H1 (cell line): ENCODE measurements at regions not wholly inside any gene's neighbourhood (a gene's known extent, or its start where the extent isn't known, plus 50 kb on each side); places are given as distances from the start of the nearest gene placed in this dataset.

Source experiments
- CTCF ChIA-PET: fragments of 300-600 bp; sonication (Branson Sonifier 250); formaldehyde crosslinking; loops from one replicate; lab custom pipeline; 2021; ENCODE audit not compliant: partially characterized antibody; lab: Charles Lee
- POLR2A ChIA-PET: fragments of 300-600 bp; sonication (Branson Sonifier 250); formaldehyde crosslinking; loops from one replicate; lab custom pipeline; 2021; ENCODE audit warnings: inconsistent platforms; ENCODE audit not compliant: partially characterized antibody; lab: Charles Lee
- DNase-seq, 2 experiments: peaks; one replicate each; pipeline versions ENCODE4 v3.0.0 to v3.0.0-alpha.2; 2010 to 2022; ENCODE audit warnings: low spot score in 2 of 2, low read depth in 1 of 2, mixed read lengths in 1 of 2
- FAIRE-seq: peaks from 2 replicates; lab custom pipeline; 2011; peaks lifted over from hg19 to GRCh38; lab: Jason Lieb, UNC
- H2AFZ ChIP-seq: 2 replicates; pipeline ENCODE4 v1.8.1; 2012; ENCODE audit warnings: low read length, inconsistent platforms
- H2AK5ac ChIP-seq: 2 replicates; pipeline ENCODE4 v1.6.1; 2013; ENCODE audit warnings: low read depth, low read length
- H2BK120ac ChIP-seq: replicated peaks from 2 replicates; pipeline ENCODE3; 2013; ENCODE audit warnings: low read depth, low read length, inconsistent platforms
- H2BK12ac ChIP-seq: 2 replicates; pipeline ENCODE4 v1.6.1; 2013; ENCODE audit warnings: low read depth, low read length
- H2BK15ac ChIP-seq: 2 replicates; pipeline ENCODE4 v1.6.1; 2013; ENCODE audit warnings: low read length
- H2BK20ac ChIP-seq: 2 replicates; pipeline ENCODE4 v1.6.1; 2013; ENCODE audit warnings: low read length
- H2BK5ac ChIP-seq: 2 replicates; pipeline ENCODE4 v1.6.1; 2013; ENCODE audit warnings: low read depth, low read length
- H3K14ac ChIP-seq: 2 replicates; pipeline ENCODE4 v1.6.1; 2013; ENCODE audit warnings: inconsistent platforms; ENCODE audit not compliant: insufficient read length
- H3K18ac ChIP-seq: 2 replicates; pipeline ENCODE4 v1.6.1; 2013; ENCODE audit warnings: low read length; ENCODE audit errors: extremely low read depth
- H3K23ac ChIP-seq: 2 replicates; pipeline ENCODE4 v1.6.1; 2013; ENCODE audit warnings: inconsistent platforms; ENCODE audit not compliant: insufficient read length
- H3K23me2 ChIP-seq: 2 replicates; pipeline ENCODE4 v1.6.1; 2013; ENCODE audit warnings: low read depth, low read length
- H3K27ac ChIP-seq: 2 replicates; pipeline ENCODE4 v1.6.1; 2011; ENCODE audit warnings: low read depth, low read length, inconsistent platforms
- H3K27me3 ChIP-seq, 4 experiments: replicated peaks in 1 of 4; 1 replicate in 1 of 4; 2 replicates in 3 of 4; pipeline versions ENCODE4 v1.6.1 to v1.8.1; 2011 to 2013; ENCODE audit warnings: low read length in 3 of 4, mild to moderate bottlenecking in 3 of 4, inconsistent platforms in 2 of 4, mixed read lengths in 2 of 4, moderate library complexity in 1 of 4; ENCODE audit not compliant: control insufficient read depth in 3 of 4, insufficient read depth in 3 of 4; ENCODE audit errors: extremely low read depth in 1 of 4
- H3K36me3 ChIP-seq, 4 experiments: 2 replicates each; pipeline versions ENCODE4 v1.6.1 to v1.8.1; 2011 to 2013; ENCODE audit warnings: mild to moderate bottlenecking in 4 of 4, low read length in 3 of 4, moderate library complexity in 2 of 4, control low read depth in 1 of 4, inconsistent platforms in 1 of 4; ENCODE audit not compliant: insufficient read depth in 4 of 4, control insufficient read depth in 2 of 4
- H3K4ac ChIP-seq: replicated peaks from 2 replicates; pipeline ENCODE3; 2013; ENCODE audit warnings: low read length, low read depth, mixed read lengths, inconsistent platforms; ENCODE audit not compliant: insufficient read length
- H3K4me1 ChIP-seq, 4 experiments: replicated peaks in 1 of 4; 1 replicate in 1 of 4; 2 replicates in 3 of 4; pipeline versions ENCODE4 v1.6.1 to v1.8.1; 2011 to 2013; ENCODE audit warnings: low read length in 3 of 4, inconsistent platforms in 2 of 4, mixed read lengths in 1 of 4; ENCODE audit not compliant: insufficient read depth in 4 of 4, control insufficient read depth in 3 of 4
- H3K4me2 ChIP-seq, 2 experiments: 2 replicates each; pipeline versions ENCODE4 v1.6.1 to v1.8.1; 2011 to 2013; ENCODE audit warnings: low read depth in 2 of 2, low read length in 2 of 2, control low read depth in 1 of 2, inconsistent platforms in 1 of 2, mild to moderate bottlenecking in 1 of 2; ENCODE audit not compliant: insufficient read depth in 1 of 2
- H3K4me3 ChIP-seq, 4 experiments: fragments of 200-600, 300-600 bp in 1 of 4; sonication (generic), shearing (Covaris generic), sonication (Bioruptor Twin) in 1 of 4; 2 replicates each; pipeline versions ENCODE4 v1.5.1 to v1.8.1; 2011 to 2016; ENCODE audit warnings: low read length in 4 of 4, low read depth in 3 of 4, control low read depth in 2 of 4, inconsistent platforms in 2 of 4, mild to moderate bottlenecking in 2 of 4, mixed read lengths in 1 of 4, moderate library complexity in 1 of 4; ENCODE audit not compliant: insufficient read depth in 2 of 4; ENCODE audit errors: extremely low read depth in 1 of 4
- H3K56ac ChIP-seq: replicated peaks from 2 replicates; pipeline ENCODE3; 2013; ENCODE audit warnings: low read depth, mild to moderate bottlenecking, mixed read lengths, low read length, inconsistent platforms; ENCODE audit not compliant: insufficient read length
- H3K79me1 ChIP-seq: 2 replicates; pipeline ENCODE4 v1.6.1; 2013; ENCODE audit warnings: low read depth, low read length, control low read depth
- H3K79me2 ChIP-seq, 2 experiments: 2 replicates each; pipeline versions ENCODE4 v1.6.1 to v1.8.1; 2012 to 2013; ENCODE audit warnings: low read length in 2 of 2, mild to moderate bottlenecking in 2 of 2, inconsistent platforms in 1 of 2; ENCODE audit not compliant: insufficient read depth in 2 of 2, control insufficient read depth in 1 of 2
- H3K9ac ChIP-seq, 4 experiments: replicated peaks in 1 of 4; 1 replicate in 1 of 4; 2 replicates in 3 of 4; pipeline versions ENCODE4 v1.6.1 to v1.8.1; 2011 to 2013; ENCODE audit warnings: low read depth in 3 of 4, low read length in 3 of 4, control low read depth in 2 of 4, mild to moderate bottlenecking in 2 of 4, moderate library complexity in 2 of 4, inconsistent platforms in 1 of 4; ENCODE audit errors: extremely low read depth in 1 of 4
- H3K9me3 ChIP-seq, 2 experiments: 2 replicates each; pipeline versions ENCODE4 v1.6.1 to v1.8.1; 2012 to 2013; ENCODE audit warnings: mild to moderate bottlenecking in 2 of 2, moderate library complexity in 2 of 2, control low read depth in 1 of 2, inconsistent platforms in 1 of 2, low read depth in 1 of 2, low read length in 1 of 2, mixed read lengths in 1 of 2; ENCODE audit not compliant: insufficient read depth in 2 of 2
- H4K20me1 ChIP-seq, 2 experiments: replicated peaks in 1 of 2; 2 replicates each; pipeline versions ENCODE3 to v1.8.1; 2011 to 2013; ENCODE audit warnings: inconsistent platforms in 2 of 2, low read length in 2 of 2, mild to moderate bottlenecking in 1 of 2; ENCODE audit not compliant: insufficient read depth in 2 of 2, control insufficient read depth in 1 of 2
- H4K5ac ChIP-seq: 2 replicates; pipeline ENCODE4 v1.6.1; 2013; ENCODE audit warnings: low read length, low read depth, mixed read lengths, inconsistent platforms; ENCODE audit not compliant: insufficient read length
- H4K8ac ChIP-seq: 2 replicates; pipeline ENCODE4 v1.8.0; 2013; ENCODE audit warnings: mild to moderate bottlenecking, moderate library complexity, low read length, inconsistent platforms; ENCODE audit not compliant: insufficient read depth; ENCODE audit errors: extremely low read depth
- H4K91ac ChIP-seq: replicated peaks from 2 replicates; pipeline ENCODE3; 2013; ENCODE audit warnings: low read length, mixed read lengths, inconsistent platforms; ENCODE audit not compliant: insufficient read length
- CEBPB ChIP-seq: IDR thresholded peaks from 2 replicates; pipeline ENCODE4 v1.6.1; 2012; ENCODE audit warnings: low read depth, low read length
- CTBP2 ChIP-seq: IDR thresholded peaks from 2 replicates; pipeline ENCODE4 v1.7.0; 2011; ENCODE audit warnings: borderline replicate concordance, mild to moderate bottlenecking, moderate library complexity, mixed read lengths, low read length; ENCODE audit not compliant: insufficient read depth, insufficient read length
- EGR1 ChIP-seq: IDR thresholded peaks from 2 replicates; pipeline ENCODE4 v1.6.1; 2011; ENCODE audit warnings: low read depth, low read length, borderline replicate concordance
- EP300 ChIP-seq, 2 experiments: IDR thresholded peaks; 1 replicate in 1 of 2; 2 replicates in 1 of 2; pipeline ENCODE4 v1.6.1; 2011 to 2012; ENCODE audit warnings: low read depth in 2 of 2, low read length in 2 of 2, mild to moderate bottlenecking in 2 of 2, borderline replicate concordance in 1 of 2, inconsistent platforms in 1 of 2, moderate library complexity in 1 of 2
- GABPA ChIP-seq: IDR thresholded peaks from 2 replicates; pipeline ENCODE4 v1.6.1; 2011; ENCODE audit warnings: mild to moderate bottlenecking, low read length, moderate library complexity, borderline replicate concordance; ENCODE audit not compliant: insufficient read depth
- PHF8 ChIP-seq: fragments of 200-600 bp; sonication (generic); conservative IDR thresholded peaks from 2 replicates; pipeline ENCODE4 v1.7.1; 2012; ENCODE audit warnings: low read depth, mild to moderate bottlenecking, inconsistent platforms, low read length, moderate library complexity
- WGBS, 2 experiments: shearing (Covaris generic) in 1 of 2; methylation state at CpG; one replicate each; pipeline versions ENCODE4 v1.1.6 to v1.1.7; 2013 to 2015; ENCODE audit warnings: low lambda C conversion rate in 2 of 2, mixed read lengths in 2 of 2, inconsistent platforms in 1 of 2, low coverage in 1 of 2, missing lambda C conversion rate in 1 of 2; ENCODE audit not compliant: insufficient replicate concordance in 2 of 2, insufficient coverage in 1 of 2, insufficient read length in 1 of 2; ENCODE audit errors: extremely low coverage in 1 of 2, missing lambda C conversion rate in 1 of 2; 5-methylcytosine and 5-hydroxymethylcytosine counted together

DNA sequence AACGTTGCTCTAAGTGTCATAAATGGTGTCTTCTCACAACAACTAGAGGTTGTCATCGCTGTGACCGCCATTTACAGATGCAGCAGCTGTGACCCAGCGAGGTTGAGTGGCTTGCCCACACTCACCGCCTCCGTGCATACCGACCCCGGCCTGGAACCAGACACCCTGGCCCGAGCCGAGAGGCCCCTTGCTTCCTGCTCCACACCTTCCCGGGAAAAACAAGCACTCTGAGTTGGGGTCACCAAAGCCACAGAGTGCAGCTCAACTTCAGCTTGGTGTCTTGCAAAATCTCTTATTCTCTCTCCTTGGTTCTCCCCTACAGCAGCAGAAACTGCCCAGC is 115.7 kb upstream of the PPP2R2D start:
- TF ChIP-seq CTBP2 (no peak), GABPA (no peak), EP300 (IDR thresholded peaks at IDR 0.05; ENCODE audit: borderline replicate concordance in 1 of 2, low read depth in 2 of 2, low read length in 2 of 2) (no peak), EGR1 (no peak), PHF8 (no peak), CEBPB (no peak)
- FAIRE-seq: no peak
- POLR2A ChIA-PET: no interaction called here
- Histone ChIP-seq H2BK12ac (no peak overlapping the region), H3K23ac (no peak overlapping the region), H4K91ac (no peak overlapping the region), H2AFZ (no peak overlapping the region), H3K14ac (no peak overlapping the region), H2BK5ac (no peak overlapping the region), H3K27me3 (no peaks in the 10 kb centered on the region), H2BK20ac (no peak overlapping the region), H3K27ac (no peak overlapping the region), H3K56ac (no peak overlapping the region), H3K4me3 (no peak overlapping the region), H2BK15ac (no peak overlapping the region), H2AK5ac (no peak overlapping the region), H3K79me1 (no peaks in the 10 kb centered on the region), H3K9me3 (peaks cover 5 to 6% of the 10 kb centered on the region in 2 experiments; a peak in 1 of 4 replicates), H3K4ac (no peak overlapping the region), H3K4me2 (no peak overlapping the region), H3K4me1 (peaks cover 0 to 7% (median 3%) of the 10 kb centered on the region in 4 experiments; a peak in 4 of 7 replicates), H3K9ac (no peak overlapping the region), H3K18ac (no peak overlapping the region), H4K8ac (no peak overlapping the region), H3K36me3 (no peaks in the 10 kb centered on the region), H3K23me2 (no peaks in the 10 kb centered on the region), H4K20me1 (no peaks in the 10 kb centered on the region), H2BK120ac (no peak overlapping the region), H3K79me2 (no peaks in the 10 kb centered on the region), H4K5ac (no peak overlapping the region)
- WGBS, 2 experiments: 98% methylated on average over 11 of the region's 11 CpGs; no CpG with 5 or more reads in 1 of the 2 experiments
- no peak for DNase-seq
- CTCF ChIA-PET: interaction anchor here (0.9 to 3.7 kb wide), 5 partner anchors 9 to 331 kb away, joined by 3 to 29 read pairs (median 3); no protein-coding TSS in a partner anchor
